ENCODE measurements at regions not wholly inside any gene's neighbourhood (a gene's known extent, or its start where the extent isn't known, plus 50 kb on each side); places are given as distances from the start of the nearest gene placed in this dataset.

GRCh38 chr11:39690856-39691255 is 1768.6 kb downstream of the LRRC4C start:
- H3K36me3 ChIP-seq (ENCODE audit: control insufficient read depth, insufficient read depth, low read length), result no peaks in the 10 kb centered on the region
- H3K4me3 Mint-ChIP-seq, result no peak overlapping the region
- peaks cover 11% of the 10 kb centered on the region for H3K4me1 Mint-ChIP-seq
- no peak overlapping the region for H3K4me3 ChIP-seq (ENCODE audit: low read length)
- no peaks in the 10 kb centered on the region for H3K9me3 Mint-ChIP-seq
- TF ChIP-seq, protein P1, sequence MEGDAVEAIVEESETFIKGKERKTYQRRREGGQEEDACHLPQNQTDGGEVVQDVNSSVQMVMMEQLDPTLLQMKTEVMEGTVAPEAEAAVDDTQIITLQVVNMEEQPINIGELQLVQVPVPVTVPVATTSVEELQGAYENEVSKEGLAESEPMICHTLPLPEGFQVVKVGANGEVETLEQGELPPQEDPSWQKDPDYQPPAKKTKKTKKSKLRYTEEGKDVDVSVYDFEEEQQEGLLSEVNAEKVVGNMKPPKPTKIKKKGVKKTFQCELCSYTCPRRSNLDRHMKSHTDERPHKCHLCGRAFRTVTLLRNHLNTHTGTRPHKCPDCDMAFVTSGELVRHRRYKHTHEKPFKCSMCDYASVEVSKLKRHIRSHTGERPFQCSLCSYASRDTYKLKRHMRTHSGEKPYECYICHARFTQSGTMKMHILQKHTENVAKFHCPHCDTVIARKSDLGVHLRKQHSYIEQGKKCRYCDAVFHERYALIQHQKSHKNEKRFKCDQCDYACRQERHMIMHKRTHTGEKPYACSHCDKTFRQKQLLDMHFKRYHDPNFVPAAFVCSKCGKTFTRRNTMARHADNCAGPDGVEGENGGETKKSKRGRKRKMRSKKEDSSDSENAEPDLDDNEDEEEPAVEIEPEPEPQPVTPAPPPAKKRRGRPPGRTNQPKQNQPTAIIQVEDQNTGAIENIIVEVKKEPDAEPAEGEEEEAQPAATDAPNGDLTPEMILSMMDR (conservative IDR thresholded peaks at IDR 0.05), result no peak
- no peaks in the 10 kb centered on the region for H3K27me3 ChIP-seq (ENCODE audit: control insufficient read depth, insufficient read depth, low read length, poor library complexity, severe bottlenecking)
- peaks cover 4% of the 10 kb centered on the region for H3K4me1 ChIP-seq (ENCODE audit: control insufficient read depth, insufficient read depth, low read length)
- H3K9me3 ChIP-seq (ENCODE audit: control insufficient read depth, low read length), result no peaks in the 10 kb centered on the region
- no peak overlapping the region for H3K9ac ChIP-seq (ENCODE audit: extremely low read depth, low read length, poor library complexity, severe bottlenecking)
- WGBS, 2 experiments (ENCODE audit: insufficient coverage in 1 of 2, insufficient read length in 1 of 2), result 92% methylated on average over 1 of the region's 1 CpG; no CpG with 5 or more reads in 1 of the 2 experiments
- DNase-seq, result no peak
- no peaks in the 10 kb centered on the region for H3K36me3 Mint-ChIP-seq (ENCODE audit: low read depth)
- H3K27ac Mint-ChIP-seq, result no peak overlapping the region
- H3K27ac ChIP-seq (ENCODE audit: low read depth, low read length), result no peak overlapping the region
- H3K27me3 Mint-ChIP-seq (ENCODE audit: insufficient read depth), result no peaks in the 10 kb centered on the region

DNA sequence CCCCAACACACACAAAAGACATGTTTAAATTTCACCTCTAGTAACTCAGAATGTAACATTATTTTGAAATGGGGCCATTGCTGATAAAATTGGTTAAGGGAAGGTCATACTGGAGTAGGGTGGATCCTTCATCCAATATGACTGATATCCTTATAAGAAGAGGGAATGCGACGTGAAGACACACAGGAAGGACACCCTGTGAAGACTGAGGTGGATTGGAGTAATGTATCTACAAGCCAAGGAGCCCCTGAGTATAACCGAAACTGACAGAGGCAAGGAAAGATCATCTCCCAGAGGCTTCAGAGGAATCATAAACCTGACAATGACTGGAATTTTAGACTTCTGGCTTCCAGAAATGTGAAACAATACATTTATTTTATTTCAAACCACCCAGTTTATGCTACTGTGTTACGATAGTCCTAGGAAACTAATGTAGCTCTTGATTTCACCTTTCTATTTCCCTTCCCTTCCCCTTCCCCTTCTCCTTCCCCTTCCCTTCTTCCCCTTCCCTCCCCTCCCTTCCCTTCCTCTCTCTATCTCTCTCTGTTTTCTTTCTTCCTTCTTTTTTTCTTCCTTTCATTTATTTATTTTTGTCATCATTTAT is 1775.4 kb downstream of the LRRC4C start:
- H3K4me3 Mint-ChIP-seq, result no peak overlapping the region
- H3K36me3 Mint-ChIP-seq (ENCODE audit: low read depth), result no peaks in the 10 kb centered on the region
- no peak for DNase-seq
- Histone ChIP-seq H3K4me3 (ENCODE audit: low read length) (no peak overlapping the region), H3K36me3 (ENCODE audit: control insufficient read depth, insufficient read depth, low read length) (no peaks in the 10 kb centered on the region), H3K27ac (ENCODE audit: low read depth, low read length) (no peak overlapping the region), H3K27me3 (ENCODE audit: control insufficient read depth, insufficient read depth, low read length, poor library complexity, severe bottlenecking) (no peaks in the 10 kb centered on the region), H3K9ac (ENCODE audit: extremely low read depth, low read length, poor library complexity, severe bottlenecking) (no peak overlapping the region), H3K4me1 (ENCODE audit: control insufficient read depth, insufficient read depth, low read length) (no peaks in the 10 kb centered on the region), H3K9me3 (ENCODE audit: control insufficient read depth, low read length) (peaks cover 19% of the 10 kb centered on the region)
- peaks cover 7% of the 10 kb centered on the region for H3K9me3 Mint-ChIP-seq
- H3K4me1 Mint-ChIP-seq, result peaks cover 8% of the 10 kb centered on the region
- no peaks in the 10 kb centered on the region for H3K27me3 Mint-ChIP-seq (ENCODE audit: insufficient read depth)
- H3K27ac Mint-ChIP-seq, result no peak overlapping the region
- 97 to 100% methylated on average over 4 of the region's 4 CpGs for WGBS, 2 experiments (ENCODE audit: insufficient coverage in 1 of 2, insufficient read length in 1 of 2)
- TF ChIP-seq, protein P1 (conservative IDR thresholded peaks at IDR 0.05), result no peak

DNA sequence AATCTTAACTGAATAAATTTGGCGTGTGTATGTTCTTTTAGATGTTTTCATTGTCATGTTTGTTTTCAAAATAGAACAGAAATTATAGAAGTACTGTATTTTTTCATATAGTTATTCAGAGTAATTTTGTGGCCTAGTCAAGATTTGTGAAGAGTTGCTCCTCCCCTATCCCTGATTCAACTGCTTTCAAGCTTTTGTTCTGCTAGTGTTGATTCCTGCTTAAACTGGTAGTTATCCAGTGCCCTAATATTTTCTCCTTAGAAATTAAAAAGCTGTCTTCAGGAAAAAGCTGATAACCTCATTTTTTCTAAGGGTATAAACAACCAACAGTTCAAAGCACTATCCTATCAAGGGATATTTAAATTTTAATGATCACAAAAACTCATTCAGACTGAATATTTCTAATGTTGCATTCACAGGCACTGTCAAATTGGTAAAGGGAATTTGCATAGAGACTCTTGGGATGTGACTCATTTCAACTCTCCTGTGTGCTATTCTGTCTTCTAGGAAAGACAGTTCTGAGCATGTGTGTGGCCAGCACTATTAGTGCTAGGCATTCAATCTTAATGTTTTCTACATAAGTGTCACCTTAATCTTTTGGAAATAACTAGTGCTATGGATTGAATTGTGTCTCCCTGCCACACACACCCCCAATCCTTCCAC is 1776.0 kb downstream of the LRRC4C start:
- TF ChIP-seq, protein P1 (conservative IDR thresholded peaks at IDR 0.05), result no peak
- no peaks in the 10 kb centered on the region for H3K36me3 Mint-ChIP-seq (ENCODE audit: low read depth)
- peaks cover 7% of the 10 kb centered on the region for H3K9me3 Mint-ChIP-seq
- Histone ChIP-seq H3K27ac (ENCODE audit: low read depth, low read length) (no peak overlapping the region), H3K27me3 (ENCODE audit: control insufficient read depth, insufficient read depth, low read length, poor library complexity, severe bottlenecking) (no peaks in the 10 kb centered on the region), H3K4me1 (ENCODE audit: control insufficient read depth, insufficient read depth, low read length) (no peaks in the 10 kb centered on the region), H3K4me3 (ENCODE audit: low read length) (no peak overlapping the region), H3K36me3 (ENCODE audit: control insufficient read depth, insufficient read depth, low read length) (no peaks in the 10 kb centered on the region), H3K9me3 (ENCODE audit: control insufficient read depth, low read length) (peaks cover 19% of the 10 kb centered on the region), H3K9ac (ENCODE audit: extremely low read depth, low read length, poor library complexity, severe bottlenecking) (no peak overlapping the region)
- no peaks in the 10 kb centered on the region for H3K27me3 Mint-ChIP-seq (ENCODE audit: insufficient read depth)
- no CpG with 5 or more reads among the region's 1 CpG for WGBS, 2 experiments (ENCODE audit: insufficient coverage in 1 of 2, insufficient read length in 1 of 2)
- no peak for DNase-seq
- no peak overlapping the region for H3K27ac Mint-ChIP-seq
- no peak overlapping the region for H3K4me3 Mint-ChIP-seq
- peaks cover 8% of the 10 kb centered on the region for H3K4me1 Mint-ChIP-seq

Measured in endodermal cell (in vitro differentiated cells).